ENCODE measurements at regions not wholly inside any gene's neighbourhood (a gene's known extent, or its start where the extent isn't known, plus 50 kb on each side); places are given as distances from the start of the nearest gene placed in this dataset.
A peak's percentile ranks its signal among the peaks of the same experiment; 100 is the strongest.

- TF ChIP-seq TAF15 (IDR thresholded peaks at IDR 0.05; ENCODE audit: low read depth, low read length, poor library complexity, severe bottlenecking) (no peak), JARID2 (CRISPR knock-in tag; IDR thresholded peaks at IDR 0.05; ENCODE audit: insufficient replicate concordance) (no peak), NFE2L2 (IDR thresholded peaks at IDR 0.05; ENCODE audit: low read length) (no peak), HCFC1 (IDR thresholded peaks at IDR 0.05; ENCODE audit: low read depth, low read length) (no peak), REPIN1 (CRISPR knock-in tag; IDR thresholded peaks at IDR 0.05; ENCODE audit: borderline replicate concordance, low read depth) (peak; percentile 54; the same call in 1 of the 2 replicates), MIXL1 (CRISPR knock-in tag; IDR thresholded peaks at IDR 0.05) (peak; percentile 76), HDAC2 (CRISPR knock-in tag; IDR thresholded peaks at IDR 0.05) (peak; percentile 96), ZNF512 (CRISPR knock-in tag; IDR thresholded peaks at IDR 0.05) (no peak), JUN (CRISPR knock-in tag; IDR thresholded peaks at IDR 0.05) (0 out of 2 replicates have a peak, but pooled peaks have one; percentile 22), ZNF589 (CRISPR knock-in tag; conservative IDR thresholded peaks at IDR 0.05) (no peak), ZNF275 (CRISPR knock-in tag; IDR thresholded peaks at IDR 0.05; ENCODE audit: borderline replicate concordance) (0 out of 2 replicates have a peak, but pooled peaks have one; percentile 36), ZBTB25 (CRISPR knock-in tag; IDR thresholded peaks at IDR 0.05) (peak; percentile 83), TBP (CRISPR knock-in tag; IDR thresholded peaks at IDR 0.05) (no peak), RARG (CRISPR knock-in tag; IDR thresholded peaks at IDR 0.05; ENCODE audit: low read depth) (no peak), RELA (CRISPR knock-in tag; IDR thresholded peaks at IDR 0.05) (no peak), ZNF136 (CRISPR knock-in tag; IDR thresholded peaks at IDR 0.05; ENCODE audit: low read depth) (no peak), TBX2 (CRISPR knock-in tag; IDR thresholded peaks at IDR 0.05; ENCODE audit: borderline replicate concordance) (peak; percentile 81), ZNF20 (CRISPR knock-in tag; IDR thresholded peaks at IDR 0.05) (no peak), ZNF207 (IDR thresholded peaks at IDR 0.05; ENCODE audit: borderline replicate concordance) (no peak), GTF2F1 (IDR thresholded peaks at IDR 0.05; ENCODE audit: low read length) (peak; percentile 47; the same call in 1 of the 2 replicates), ZNF430 (CRISPR knock-in tag; IDR thresholded peaks at IDR 0.05) (peak; percentile 59; the same call in 1 of the 2 replicates), REL (CRISPR knock-in tag; conservative IDR thresholded peaks at IDR 0.05) (no peak), PRDM10 (CRISPR knock-in tag; IDR thresholded peaks at IDR 0.05; ENCODE audit: low read depth) (peak; percentile 75), RFX1 (IDR thresholded peaks at IDR 0.05) (no peak), NFYB (CRISPR knock-in tag; IDR thresholded peaks at IDR 0.05) (no peak), ZNF576 (CRISPR knock-in tag; IDR thresholded peaks at IDR 0.05) (no peak)
These were observed 106.7 kb downstream of the SETD4 start (continued) for GRCh38 chr21:35953597-35953996.

All from HepG2 (cell line).